GF-D8 (cell line): ENCODE measurements at regions not wholly inside any gene's neighbourhood (a gene's known extent, or its start where the extent isn't known, plus 50 kb on each side); places are given as distances from the start of the nearest gene placed in this dataset.
"Not testable (repeated sequence)": the region's sequence is repeated elsewhere in the genome, so short reads cannot be mapped to it uniquely, and the experiment has no call there.

Experiments used
- DNase-seq: peaks from one replicate; lab custom pipeline; 2025; lab: John Stamatoyannopoulos, UW

GRCh38 chr14:100419856-100420255 is 96.7 kb downstream of the SLC25A47 start:
- DNase-seq, result no peak

DNA sequence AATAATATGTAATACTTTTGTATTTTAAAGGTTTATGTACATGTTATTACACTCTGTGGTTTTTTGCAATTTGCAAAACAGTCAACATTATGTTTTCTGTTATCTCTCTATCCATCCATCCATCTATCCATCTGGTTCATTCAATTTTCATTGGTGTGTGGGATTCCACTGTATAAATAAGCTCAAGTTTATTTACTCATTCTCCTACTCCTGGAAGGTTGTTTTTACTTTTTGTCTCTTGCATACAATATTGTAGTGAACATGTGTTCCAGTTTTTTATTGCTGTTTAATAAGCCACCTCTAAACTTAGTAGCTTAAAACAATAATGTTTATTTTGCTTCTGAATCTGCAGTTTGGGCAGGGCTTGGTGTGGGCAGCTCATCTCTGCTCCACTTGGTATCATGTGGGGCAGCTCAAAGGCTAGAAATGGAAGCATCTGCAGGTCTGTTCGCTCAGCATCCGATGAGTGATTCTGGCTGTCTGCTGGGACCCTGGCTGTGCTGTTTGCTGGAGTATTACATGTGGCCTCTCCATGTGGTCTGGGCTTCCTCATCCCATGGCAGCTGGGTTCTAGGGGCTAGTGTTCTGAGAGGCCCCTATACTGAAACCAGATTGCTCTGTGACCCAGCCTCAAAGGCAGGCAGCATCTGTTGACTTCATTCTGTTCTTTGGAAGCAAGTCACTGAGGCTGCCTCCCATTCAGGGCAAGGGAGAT is 98.8 kb downstream of the SLC25A47 start:
- no peak for DNase-seq

DNA sequence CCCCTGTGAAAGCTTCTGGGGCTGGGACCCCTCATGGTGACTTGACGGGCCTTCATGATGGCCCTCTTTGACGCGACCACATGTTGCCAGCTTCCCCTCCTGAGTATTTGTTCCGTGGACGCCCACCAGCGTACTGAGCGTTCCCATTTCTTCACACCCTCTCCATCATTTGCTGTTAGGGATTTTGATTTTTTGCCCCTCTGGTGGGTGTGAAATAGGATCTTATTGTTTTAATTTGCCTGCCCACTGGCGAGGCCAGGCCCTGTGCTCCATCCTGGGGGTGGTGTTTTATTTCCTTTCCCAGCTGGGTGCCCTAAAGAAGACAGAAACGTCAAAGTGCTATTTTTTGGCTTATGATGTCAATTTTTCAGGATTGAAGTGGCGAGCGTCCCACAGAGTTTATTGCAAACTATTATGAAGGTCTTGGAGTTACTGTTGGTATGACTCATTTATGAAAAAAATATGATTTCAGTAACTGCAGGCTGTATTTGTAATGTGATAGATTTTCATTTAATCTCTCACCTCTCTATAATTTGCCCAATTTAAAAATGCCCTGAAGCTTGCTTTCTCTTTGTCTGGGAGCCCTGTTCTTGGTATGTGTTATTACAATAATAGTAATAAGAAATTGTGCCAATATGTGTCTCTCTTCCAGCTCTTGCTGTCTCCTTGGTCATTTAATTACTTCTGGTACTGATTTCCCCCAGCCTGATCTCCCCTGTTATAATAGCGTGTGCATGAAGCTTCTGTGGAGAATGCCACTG is 99.6 kb downstream of the SLC25A47 start:
- DNase-seq, result no peak

DNA sequence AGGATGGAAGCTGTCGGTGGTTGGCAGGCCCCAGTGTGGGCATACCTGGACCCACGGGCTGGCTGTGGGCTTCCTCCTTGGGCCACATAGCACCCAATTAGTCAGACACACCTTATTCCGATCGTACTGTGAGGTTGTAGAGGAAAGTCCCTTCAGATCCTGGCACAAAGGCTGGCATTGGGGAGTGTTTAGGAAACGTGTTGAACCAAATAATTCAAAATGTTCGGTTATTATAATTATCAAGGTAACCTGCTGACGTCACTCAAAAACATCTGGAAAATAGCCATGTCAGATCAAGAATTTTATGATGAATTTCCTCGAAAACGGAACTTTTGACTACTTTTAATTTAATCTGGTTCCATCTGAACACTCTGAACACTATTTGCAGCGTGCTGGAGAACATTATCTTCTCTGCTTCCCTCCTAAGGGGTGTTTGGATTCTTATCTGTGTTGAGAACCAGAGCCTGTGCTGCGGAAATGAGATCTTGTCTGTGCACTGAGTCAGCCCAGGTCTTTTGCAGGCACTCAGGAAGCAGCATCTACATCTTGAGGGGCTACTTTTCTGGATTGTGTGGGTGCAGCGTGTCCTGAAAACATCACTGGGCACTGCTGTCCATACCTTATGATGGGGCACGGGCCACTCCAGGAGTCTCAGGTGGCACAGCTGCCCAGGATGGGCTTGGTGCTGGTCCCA is 100.3 kb downstream of the SLC25A47 start:
- no peak for DNase-seq

DNA sequence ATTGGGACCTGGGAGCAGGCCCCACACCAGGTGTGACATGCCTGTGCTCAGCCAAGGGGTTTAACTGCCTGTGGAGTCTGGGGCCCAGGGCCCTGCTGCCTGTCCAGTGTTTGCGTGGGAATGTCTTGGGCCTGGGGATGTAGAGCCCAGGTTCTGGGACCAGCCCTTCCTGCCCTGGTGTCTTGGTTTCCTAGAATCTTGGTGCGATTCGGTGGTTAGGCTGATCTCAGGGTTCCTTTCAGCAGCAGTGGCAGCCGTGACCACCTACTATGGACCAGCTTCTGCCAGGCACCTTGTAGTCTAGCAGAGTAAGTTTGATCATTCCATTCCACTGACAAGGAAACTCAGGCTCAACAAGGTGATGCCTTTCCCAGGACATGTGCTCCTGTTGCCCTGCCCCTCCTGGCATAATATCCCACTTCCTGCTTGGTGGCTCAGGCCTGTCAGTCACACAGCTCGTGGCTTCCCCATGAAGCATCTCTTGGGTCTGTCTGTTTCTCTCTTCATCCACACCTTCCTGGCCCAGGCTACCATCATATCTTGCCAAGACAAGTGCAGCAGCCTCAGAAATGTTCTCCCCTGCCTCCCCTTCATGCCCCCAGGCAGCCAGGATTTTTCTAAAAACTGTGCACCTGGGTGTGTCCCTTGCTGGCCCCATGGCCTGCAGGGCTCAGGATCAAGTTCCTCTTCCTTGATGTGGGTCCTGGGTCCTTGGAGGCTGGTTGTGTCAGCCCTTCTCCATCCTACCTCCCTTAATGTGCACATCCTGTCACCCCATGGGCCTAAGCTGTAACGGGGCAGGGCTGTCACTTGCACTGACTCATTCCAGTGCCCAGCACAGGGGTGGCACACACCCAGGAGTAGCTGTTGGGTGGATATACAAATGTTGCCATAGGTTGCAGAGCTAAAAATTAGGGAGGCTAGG is 101.6 kb downstream of the SLC25A47 start:
- no peak for DNase-seq

- no peak for DNase-seq
These were observed 102.3 kb downstream of the SLC25A47 start for GRCh38 chr14:100425429-100425827.

- DNase-seq, result no peak
These were observed 103.2 kb downstream of the SLC25A47 start for GRCh38 chr14:100426314-100426713.

- DNase-seq, result no peak
These were observed 104.0 kb downstream of the SLC25A47 start for GRCh38 chr14:100427166-100427565.

DNA sequence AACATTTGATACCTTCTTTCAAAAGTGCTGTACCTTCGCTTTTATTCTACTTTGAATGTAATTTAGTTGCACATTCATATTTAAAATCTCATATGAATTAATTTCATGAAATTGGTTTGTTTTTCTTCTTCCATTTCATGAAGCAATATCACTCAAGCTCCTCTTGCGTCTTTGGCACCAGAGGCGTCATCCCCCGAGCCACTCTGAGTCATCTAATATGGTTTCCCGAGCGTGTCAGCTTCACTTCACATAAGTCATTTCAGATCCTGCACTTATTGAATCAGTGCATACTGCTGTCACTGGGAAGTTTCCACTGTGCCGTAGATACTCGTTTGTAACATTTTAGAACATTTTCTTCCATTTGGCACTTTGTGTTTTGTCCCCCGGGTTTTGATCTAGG is 105.6 kb downstream of the SLC25A47 start:
- DNase-seq, result no peak

- DNase-seq, result no peak
These were observed 106.4 kb downstream of the SLC25A47 start for GRCh38 chr14:100429537-100429936.

- DNase-seq, result no peak
These were observed 107.4 kb downstream of the SLC25A47 start for GRCh38 chr14:100430571-100430970.

DNA sequence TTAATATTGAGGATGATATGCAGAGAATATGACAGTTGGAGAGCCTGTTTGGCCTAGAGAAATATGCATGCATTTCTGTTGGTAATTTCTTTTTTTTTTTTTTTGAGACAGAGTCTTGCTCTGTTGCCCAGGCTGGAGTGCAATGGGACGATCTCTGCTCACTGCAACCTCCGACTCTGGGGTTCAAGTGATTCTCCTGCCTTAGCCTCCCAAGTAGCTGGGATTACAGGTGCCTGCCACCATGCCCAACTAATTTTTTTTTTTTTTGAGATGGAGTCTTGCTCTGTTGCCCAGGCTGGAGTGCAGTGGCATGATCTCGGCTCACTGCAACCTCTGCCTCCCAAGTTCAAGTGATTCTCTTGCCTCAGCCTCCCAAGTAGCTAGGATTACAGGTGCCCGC is 108.3 kb downstream of the SLC25A47 start:
- DNase-seq, result not testable (repeated sequence)

GRCh38 chr14:100432652-100433427 is 109.7 kb downstream of the SLC25A47 start:
- no peak for DNase-seq

DNA sequence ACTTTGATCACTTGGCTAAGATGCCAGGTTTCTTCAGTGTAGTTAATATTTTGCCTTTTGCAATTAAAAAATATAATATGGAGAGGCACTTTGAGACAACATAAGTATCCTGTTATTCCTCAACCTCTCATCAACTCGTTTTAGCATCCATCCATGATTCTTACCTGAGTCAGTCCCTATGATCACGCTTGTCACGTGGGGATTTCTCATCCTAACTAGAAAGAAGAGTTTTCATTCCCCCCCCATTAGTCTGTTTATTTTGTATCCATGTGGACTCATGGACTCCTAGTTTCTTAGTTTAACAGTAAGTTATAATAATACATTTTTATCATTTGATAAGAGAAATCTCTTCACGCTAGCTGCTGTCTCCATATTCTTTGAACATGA is 110.3 kb downstream of the SLC25A47 start:
- DNase-seq, result no peak

GRCh38 chr14:100434033-100434601 is 111.0 kb downstream of the SLC25A47 start:
- no peak for DNase-seq

GRCh38 chr14:100434911-100435438 is 111.8 kb downstream of the SLC25A47 start:
- no peak for DNase-seq

- no peak for DNase-seq
These were observed 112.3 kb downstream of the SLC25A47 start for GRCh38 chr14:100435459-100435858.

DNA sequence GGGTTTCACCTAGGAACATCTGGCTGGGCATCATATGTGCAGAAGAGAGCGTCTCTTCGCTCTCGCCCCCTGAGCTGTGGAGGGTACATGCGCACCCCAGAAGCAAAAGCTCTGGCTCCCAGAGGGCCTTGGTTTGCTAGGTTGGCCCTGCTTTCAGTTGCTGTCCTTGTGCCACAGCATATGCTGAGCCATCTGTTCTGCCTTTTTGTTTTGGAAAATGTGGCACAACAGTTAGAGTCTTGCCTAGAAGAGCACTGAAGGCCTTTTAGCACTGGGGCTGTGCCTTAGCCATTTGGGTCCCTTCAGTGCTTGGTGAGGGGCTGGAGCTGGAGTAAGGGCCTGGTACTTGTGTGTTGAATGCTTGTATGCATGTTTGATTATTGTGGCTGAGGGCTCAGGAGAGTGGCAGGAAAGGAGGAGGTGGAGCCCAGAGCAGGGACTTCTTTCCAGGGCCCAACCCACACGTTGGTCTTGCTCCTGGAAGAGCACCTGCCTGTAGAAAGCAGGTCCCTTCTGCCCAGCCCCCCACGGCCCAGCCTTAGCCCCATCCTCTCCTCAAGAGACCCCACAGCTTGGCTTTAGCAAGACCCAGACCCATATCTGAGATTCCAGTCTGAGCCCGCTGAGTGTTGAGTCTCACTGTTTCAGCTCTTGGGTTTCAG is 113.7 kb downstream of the SLC25A47 start:
- no peak for DNase-seq

DNA sequence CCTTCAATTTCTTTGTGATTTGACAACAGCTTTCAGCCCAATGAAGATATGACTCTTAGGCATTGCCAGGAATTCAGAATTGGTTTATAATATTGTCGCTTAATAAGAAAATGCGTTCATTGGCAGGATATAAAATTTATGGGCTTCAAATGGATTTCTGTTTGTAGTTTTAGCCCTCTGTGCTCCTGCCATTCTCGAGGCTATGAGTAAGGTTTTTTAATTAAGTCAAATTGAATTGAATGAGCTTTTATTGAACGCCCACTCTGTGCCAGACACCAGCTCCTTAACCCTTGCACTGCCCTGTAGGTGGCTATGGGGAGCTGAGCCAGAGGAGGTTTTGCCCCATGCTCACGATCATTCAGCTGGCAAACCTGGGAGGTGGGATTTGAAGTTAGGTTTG is 115.1 kb downstream of the SLC25A47 start:
- no peak for DNase-seq
